NCI-H510A treated with DMSO at 0.1 percent for 48 hours (cell line): ENCODE measurements at regions not wholly inside any gene's neighbourhood (a gene's known extent, or its start where the extent isn't known, plus 50 kb on each side); places are given as distances from the start of the nearest gene placed in this dataset.
"Not testable (repeated sequence)": the region's sequence is repeated elsewhere in the genome, so short reads cannot be mapped to it uniquely, and the experiment has no call there.

Experiments used
- DNase-seq: peaks from one replicate; lab custom pipeline; 2025; lab: John Stamatoyannopoulos, UW

GRCh38 chr2:228410061-228410460, 228.6 kb upstream of the SPHKAP start:
- no peak for DNase-seq

GRCh38 chr2:228409493-228409892, 228.0 kb upstream of the SPHKAP start:
- DNase-seq = no peak

GRCh38 chr2:228408529-228409227, 227.2 kb upstream of the SPHKAP start:
- DNase-seq = no peak

- DNase-seq = no peak
Measured at GRCh38 chr2:228407821-228408220, 226.3 kb upstream of the SPHKAP start.

GRCh38 chr2:228401065-228401912, 219.8 kb upstream of the SPHKAP start:
- DNase-seq = no peak

GRCh38 chr2:228387776-228388175, 206.3 kb upstream of the SPHKAP start:
- no peak for DNase-seq

- no peak for DNase-seq
Measured at GRCh38 chr2:228378696-228379425, 197.4 kb upstream of the SPHKAP start.

- DNase-seq = no peak
Measured at GRCh38 chr2:228378233-228378632, 196.7 kb upstream of the SPHKAP start.

- no peak for DNase-seq
Measured at GRCh38 chr2:228377533-228377932, 196.0 kb upstream of the SPHKAP start.

- DNase-seq = no peak
Measured at GRCh38 chr2:228374741-228375140, 193.3 kb upstream of the SPHKAP start.

- no peak for DNase-seq
Measured at GRCh38 chr2:228373191-228373590, 191.7 kb upstream of the SPHKAP start.

GRCh38 chr2:228372212-228372611, 190.7 kb upstream of the SPHKAP start:
- DNase-seq = no peak

- DNase-seq = no peak
Measured at GRCh38 chr2:228369400-228370031, 188.0 kb upstream of the SPHKAP start.

GRCh38 chr2:228367356-228367755, 185.9 kb upstream of the SPHKAP start:
- peak; percentile 52 for DNase-seq

GRCh38 chr2:228359473-228359872, 178.0 kb upstream of the SPHKAP start:
- DNase-seq = no peak

GRCh38 chr2:228355897-228356296, 174.4 kb upstream of the SPHKAP start:
- no peak for DNase-seq

GRCh38 chr2:228352980-228353379, 171.5 kb upstream of the SPHKAP start:
- DNase-seq = not testable (repeated sequence)

GRCh38 chr2:228352048-228352447, 170.6 kb upstream of the SPHKAP start:
- DNase-seq = peak; percentile 10

GRCh38 chr2:228348516-228349064, 167.1 kb upstream of the SPHKAP start:
- DNase-seq = no peak

- DNase-seq = no peak
Measured at GRCh38 chr2:228344531-228344930, 163.0 kb upstream of the SPHKAP start.

- no peak for DNase-seq
Measured at GRCh38 chr2:228339525-228339924, 158.0 kb upstream of the SPHKAP start.

GRCh38 chr2:228334180-228334579, 152.7 kb upstream of the SPHKAP start:
- DNase-seq = no peak
